Tongue (tissue), 1 donor: ENCODE measurements at regions not wholly inside any gene's neighbourhood (a gene's known extent, or its start where the extent isn't known, plus 50 kb on each side); places are given as distances from the start of the nearest gene placed in this dataset.
A peak's percentile ranks its signal among the peaks of the same experiment; 100 is the strongest.

ENCODE experiments used
- DNase-seq: peaks from one replicate; pipeline ENCODE4 v3.0.0-alpha.2; 2015

GRCh38 chr22:48806227-48806781 is 1021.4 kb downstream of the BRD1 start:
- peak; percentile 28 for DNase-seq

- no peak for DNase-seq
Measured at GRCh38 chr22:48805516-48805915, 1022.2 kb downstream of the BRD1 start.

- DNase-seq = no peak
Measured at GRCh38 chr22:48804811-48805301, 1022.8 kb downstream of the BRD1 start.

DNA sequence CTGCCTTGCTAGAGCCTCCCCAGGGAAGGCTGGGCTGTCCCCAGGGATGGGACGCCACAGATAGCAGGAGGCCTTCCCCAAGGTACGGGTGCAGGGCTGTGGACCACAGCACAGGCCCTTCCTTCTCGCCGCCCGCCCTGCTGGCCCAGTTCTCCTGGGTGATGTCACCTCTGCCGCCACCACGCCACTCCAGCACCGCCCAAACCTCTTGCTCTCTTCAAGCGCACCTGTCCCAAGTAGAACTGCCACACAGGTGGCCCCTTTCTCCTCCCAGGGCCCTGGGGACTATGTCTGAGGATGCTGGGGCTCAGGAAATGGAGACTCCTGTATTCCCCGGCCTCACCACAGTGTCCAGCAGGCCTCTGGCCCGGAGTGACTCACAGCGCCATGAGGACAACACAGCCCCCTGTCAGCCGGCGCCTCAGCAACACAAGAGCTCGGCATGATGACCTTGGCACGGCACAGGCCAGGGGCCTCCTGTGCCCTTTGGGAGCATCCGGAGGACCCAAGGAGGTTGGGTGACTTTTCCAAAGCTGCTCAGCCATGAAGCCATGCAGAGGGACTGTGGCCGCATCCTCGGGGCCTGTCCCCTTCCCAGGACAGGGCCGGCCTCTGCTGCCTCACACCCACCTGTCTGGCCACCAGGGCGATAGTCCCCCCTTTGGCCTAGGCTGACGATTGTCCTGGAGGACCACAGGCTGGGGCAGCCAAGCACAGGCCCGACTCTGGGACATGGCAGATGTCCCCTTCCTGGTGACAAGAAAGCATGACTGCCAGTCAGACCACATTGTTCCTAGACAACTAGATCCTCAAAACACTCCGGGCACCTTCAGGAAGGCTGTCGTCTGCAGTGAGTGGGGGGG is 1023.5 kb downstream of the BRD1 start:
- no peak for DNase-seq

DNA sequence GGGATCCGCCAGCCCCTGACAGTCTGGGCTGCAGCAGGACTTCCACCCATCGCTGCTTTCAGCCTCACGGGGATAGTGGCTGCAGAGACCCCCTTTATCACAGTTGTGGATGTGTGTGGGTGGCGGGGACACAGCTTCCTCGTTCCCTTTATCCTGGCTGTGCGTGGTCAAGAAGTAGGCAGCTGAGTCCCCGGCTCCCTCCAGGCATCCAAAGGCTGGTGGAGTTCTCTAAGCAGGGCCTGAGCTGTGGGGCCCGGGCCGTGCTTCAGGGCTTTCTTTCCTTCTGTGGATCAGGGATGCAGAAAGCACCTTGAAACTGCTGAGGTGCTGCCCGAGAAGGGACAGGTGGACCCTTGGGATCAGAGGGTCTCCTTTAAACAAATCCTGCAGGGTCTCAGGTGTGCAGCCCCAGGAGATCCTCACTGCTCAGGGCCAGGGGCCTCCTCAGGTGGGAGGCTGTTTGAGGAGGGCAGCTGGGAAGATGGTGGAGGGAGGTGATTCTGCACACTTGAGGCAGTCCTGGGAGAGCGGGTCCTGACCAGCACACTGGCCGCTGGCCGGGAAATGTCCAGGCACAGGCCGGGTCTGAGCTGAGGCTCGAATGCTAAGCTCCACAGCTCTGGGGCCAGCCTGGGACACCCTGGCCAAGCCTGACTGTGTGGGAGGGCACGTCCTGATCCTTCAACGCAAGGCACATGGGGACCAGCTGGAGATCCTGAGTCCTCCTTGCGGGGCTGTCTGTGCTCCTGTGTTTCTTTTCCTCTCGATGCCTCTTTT is 1024.3 kb downstream of the BRD1 start:
- no peak for DNase-seq

DNA sequence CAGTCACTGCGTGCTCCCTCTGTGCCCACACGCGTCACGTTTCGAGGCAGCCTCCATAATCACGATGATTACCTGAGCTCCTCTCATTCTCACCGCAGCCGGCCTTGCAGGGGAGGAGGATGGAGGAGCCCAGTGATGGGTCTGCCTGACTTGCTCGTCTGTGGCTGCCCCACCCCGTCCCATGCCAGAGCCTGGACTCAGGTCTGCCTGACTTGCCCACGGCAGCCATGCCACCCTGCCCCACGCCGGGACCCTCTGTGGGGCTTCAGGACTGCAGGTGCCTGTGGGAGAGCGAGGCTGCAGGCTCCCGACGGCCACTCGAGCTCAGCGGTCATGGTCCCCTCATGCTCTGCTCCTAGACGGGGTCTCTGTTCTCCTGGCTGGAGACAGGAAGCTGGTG is 1025.1 kb downstream of the BRD1 start:
- no peak for DNase-seq

DNA sequence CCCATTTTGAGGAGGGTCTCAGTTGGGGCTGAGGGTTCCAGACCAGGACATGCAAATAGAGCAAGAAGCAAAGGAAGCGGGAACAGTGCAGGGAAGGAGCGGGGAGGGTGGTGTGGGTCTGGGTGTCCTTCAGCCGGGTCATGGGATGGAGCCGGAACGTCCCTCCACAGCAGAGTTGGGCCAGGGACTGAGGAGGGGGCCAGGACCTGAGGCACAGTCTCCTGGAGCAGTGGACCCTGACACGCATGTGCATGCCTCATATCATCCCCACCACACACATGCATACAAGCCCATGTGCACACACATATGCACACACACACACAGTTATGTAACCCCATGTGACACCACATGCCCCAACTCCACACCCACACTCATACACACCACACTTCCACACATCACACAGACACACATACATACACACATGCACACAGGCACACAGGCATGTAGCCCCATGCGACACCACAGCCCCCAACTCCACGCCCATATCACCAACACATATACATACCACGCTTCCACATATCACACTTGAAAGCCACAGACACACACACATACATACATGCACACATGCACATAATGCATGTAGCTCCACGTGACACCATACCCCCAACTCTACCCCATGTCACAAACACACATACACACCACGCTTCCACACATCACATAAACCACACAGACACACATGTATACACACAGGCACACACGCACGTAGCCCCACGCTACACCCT is 1026.6 kb downstream of the BRD1 start:
- DNase-seq = no peak

GRCh38 chr22:48800036-48800885 is 1027.4 kb downstream of the BRD1 start:
- DNase-seq = no peak

GRCh38 chr22:48799227-48799970 is 1028.3 kb downstream of the BRD1 start:
- DNase-seq = no peak

GRCh38 chr22:48798281-48799226 is 1029.1 kb downstream of the BRD1 start:
- DNase-seq = no peak

DNA sequence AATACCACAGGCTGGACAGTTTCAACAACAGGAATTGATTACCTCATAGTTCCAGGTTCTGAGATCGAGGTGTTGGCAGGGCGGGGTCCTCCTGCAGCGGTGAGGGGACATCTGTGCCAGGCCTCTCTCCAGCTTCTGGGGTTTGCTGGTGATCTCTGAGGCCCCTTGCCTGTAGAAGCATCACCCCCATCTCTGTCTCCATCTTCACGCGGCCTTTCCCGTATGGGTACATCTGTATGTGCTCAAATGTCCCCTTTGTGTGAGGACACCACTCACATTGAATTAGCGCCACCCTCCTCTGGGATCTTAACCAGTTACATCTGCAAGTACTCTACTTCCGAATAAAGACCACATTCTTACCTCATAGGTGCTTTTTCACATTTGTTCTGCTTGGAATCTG is 1029.9 kb downstream of the BRD1 start:
- DNase-seq = peak; percentile 4

- peak; percentile 75 for DNase-seq
Measured at GRCh38 chr22:48796310-48797015, 1031.2 kb downstream of the BRD1 start.

DNA sequence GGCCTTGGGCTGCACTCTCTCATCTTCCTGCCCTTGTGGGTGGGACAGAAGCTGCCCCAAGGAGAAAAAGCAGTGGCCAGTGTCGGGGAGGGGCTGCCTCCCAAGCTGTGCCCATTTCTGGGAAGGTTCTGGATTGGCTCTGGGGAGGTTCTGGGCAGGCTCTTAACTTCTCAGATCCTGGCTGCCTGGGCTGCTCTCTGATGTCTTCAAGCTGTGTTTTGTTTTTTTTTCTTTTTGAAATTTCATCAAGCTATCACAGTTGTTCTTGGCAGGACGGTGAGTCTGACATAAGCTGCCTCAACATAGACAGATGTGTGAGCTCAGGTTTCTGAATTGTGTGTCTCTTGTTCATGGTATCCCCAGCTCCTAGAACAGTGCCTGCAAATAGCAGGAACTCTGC is 1032.0 kb downstream of the BRD1 start:
- peak; percentile 85 for DNase-seq

DNA sequence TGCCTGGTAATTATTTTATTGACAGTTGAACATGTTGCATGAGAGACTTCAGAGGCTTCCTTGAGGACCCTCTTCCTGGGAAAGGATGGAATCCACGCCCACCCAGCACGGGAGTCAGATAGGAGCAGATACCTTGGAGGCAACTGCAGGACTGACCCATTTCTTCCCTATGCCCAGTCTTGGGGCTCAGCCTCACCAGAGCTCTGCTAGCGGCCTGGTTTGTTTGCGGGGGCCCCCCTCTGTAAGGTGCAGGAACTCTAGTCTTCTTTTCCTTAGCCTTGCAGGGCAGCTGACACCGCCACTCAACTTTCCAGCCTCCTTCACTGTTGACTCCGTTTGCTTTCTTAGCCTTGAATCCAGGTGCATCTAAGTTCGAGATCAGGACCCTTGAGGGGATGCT is 1032.8 kb downstream of the BRD1 start:
- peak; percentile 2 for DNase-seq

- DNase-seq = no peak
Measured at GRCh38 chr22:48793949-48794348, 1033.7 kb downstream of the BRD1 start.

- peak; percentile 37 for DNase-seq
Measured at GRCh38 chr22:48786679-48786996, 1041.0 kb downstream of the BRD1 start.

- no peak for DNase-seq
Measured at GRCh38 chr22:48785792-48786678, 1041.6 kb downstream of the BRD1 start.
